Hematopoietic multipotent progenitor cell treated with erythropoietin and hydrocortisone succinate and interleukin-3 and kit ligand, for 6 days (in vitro differentiated cells): ENCODE measurements at regions not wholly inside any gene's neighbourhood (a gene's known extent, or its start where the extent isn't known, plus 50 kb on each side); places are given as distances from the start of the nearest gene placed in this dataset.

Source experiments
- DNase-seq: peaks from one replicate; pipeline ENCODE4 v3.0.0-alpha.2; 2015

GRCh38 chr5:168123631-168124528 lies 167.6 kb upstream of the WWC1 start:
- peak; percentile 3 for DNase-seq

- DNase-seq, result no peak
These were observed 165.8 kb upstream of the WWC1 start for GRCh38 chr5:168125445-168126199.

GRCh38 chr5:168126606-168127005 lies 164.8 kb upstream of the WWC1 start:
- no peak for DNase-seq

GRCh38 chr5:168128111-168128510 lies 163.3 kb upstream of the WWC1 start:
- DNase-seq, result no peak

GRCh38 chr5:168128557-168128956 lies 162.9 kb upstream of the WWC1 start:
- no peak for DNase-seq

- DNase-seq, result no peak
These were observed 159.9 kb upstream of the WWC1 start for GRCh38 chr5:168131519-168131918.

- DNase-seq, result no peak
These were observed 159.2 kb upstream of the WWC1 start for GRCh38 chr5:168132241-168132641.

GRCh38 chr5:168135897-168136296 lies 155.5 kb upstream of the WWC1 start:
- DNase-seq, result no peak

GRCh38 chr5:168136340-168136739 lies 155.1 kb upstream of the WWC1 start:
- DNase-seq, result no peak

- DNase-seq, result no peak
These were observed 154.2 kb upstream of the WWC1 start for GRCh38 chr5:168137265-168137664.

GRCh38 chr5:168140241-168140640 lies 151.2 kb upstream of the WWC1 start:
- no peak for DNase-seq

GRCh38 chr5:168142402-168142801 lies 149.0 kb upstream of the WWC1 start:
- no peak for DNase-seq

GRCh38 chr5:168143521-168143920 lies 147.9 kb upstream of the WWC1 start:
- peak; percentile 8 for DNase-seq

- DNase-seq, result no peak
These were observed 144.3 kb upstream of the WWC1 start for GRCh38 chr5:168147106-168147505.

GRCh38 chr5:168147568-168148360 lies 143.7 kb upstream of the WWC1 start:
- no peak for DNase-seq

GRCh38 chr5:168151041-168151440 lies 140.4 kb upstream of the WWC1 start:
- no peak for DNase-seq

GRCh38 chr5:168152660-168153059 lies 138.8 kb upstream of the WWC1 start:
- DNase-seq, result no peak

- no peak for DNase-seq
These were observed 138.1 kb upstream of the WWC1 start for GRCh38 chr5:168153263-168153875.

GRCh38 chr5:168153876-168154270 lies 137.6 kb upstream of the WWC1 start:
- no peak for DNase-seq

GRCh38 chr5:168155585-168155984 lies 135.9 kb upstream of the WWC1 start:
- no peak for DNase-seq

- no peak for DNase-seq
These were observed 135.3 kb upstream of the WWC1 start for GRCh38 chr5:168156170-168156569.

GRCh38 chr5:168157141-168157540 lies 134.3 kb upstream of the WWC1 start:
- no peak for DNase-seq

GRCh38 chr5:168159425-168159824 lies 132.0 kb upstream of the WWC1 start:
- DNase-seq, result peak; percentile 11
